ENCODE measurements at regions not wholly inside any gene's neighbourhood (a gene's known extent, or its start where the extent isn't known, plus 50 kb on each side); places are given as distances from the start of the nearest gene placed in this dataset.

GRCh38 chrX:125266153-125266660 lies 53.5 kb upstream of the TEX13C start:
- TF ChIP-seq CTCF (IDR thresholded peaks at IDR 0.05; ENCODE audit: low read depth, low read length, missing input control) (no peak), ZBTB33 (IDR thresholded peaks at IDR 0.05) (no peak), JUND (IDR thresholded peaks at IDR 0.05) (no peak), EGR1 (IDR thresholded peaks at IDR 0.05; ENCODE audit: low read depth in 2 of 2) (no peak), TAF1 (conservative IDR thresholded peaks at IDR 0.05) (no peak), REST (IDR thresholded peaks at IDR 0.05) (no peak), GABPA (IDR thresholded peaks at IDR 0.05 in 1 of 2, conservative IDR thresholded peaks at IDR 0.05 in 1 of 2) (no peak), ATF3 (IDR thresholded peaks at IDR 0.05) (no peak)

Data from liver (tissue), 3 donors.